ENCODE measurements at regions not wholly inside any gene's neighbourhood (a gene's known extent, or its start where the extent isn't known, plus 50 kb on each side); places are given as distances from the start of the nearest gene placed in this dataset.

DNA sequence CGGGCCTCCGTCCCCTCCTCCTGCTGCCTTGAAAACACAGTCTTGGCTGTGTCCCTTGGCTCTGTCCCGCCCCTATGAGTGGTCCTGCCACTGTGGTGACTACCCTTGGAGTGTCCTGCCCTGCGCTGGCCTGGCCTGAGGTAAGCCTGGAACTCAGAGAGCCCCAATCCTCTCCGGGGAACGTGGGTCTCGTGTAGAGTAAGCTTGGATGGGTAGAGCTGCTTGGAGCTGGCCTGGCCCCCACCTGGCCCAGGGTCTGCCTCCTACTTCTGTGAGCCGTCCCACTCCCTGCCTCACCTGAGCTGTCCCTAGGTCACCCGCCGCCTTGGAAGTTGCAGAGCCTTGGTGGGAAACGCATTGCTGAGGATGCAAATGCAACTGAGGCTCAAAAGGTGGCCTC, 347.1 kb downstream of the CTTN start:
- TF ChIP-seq, protein P1, sequence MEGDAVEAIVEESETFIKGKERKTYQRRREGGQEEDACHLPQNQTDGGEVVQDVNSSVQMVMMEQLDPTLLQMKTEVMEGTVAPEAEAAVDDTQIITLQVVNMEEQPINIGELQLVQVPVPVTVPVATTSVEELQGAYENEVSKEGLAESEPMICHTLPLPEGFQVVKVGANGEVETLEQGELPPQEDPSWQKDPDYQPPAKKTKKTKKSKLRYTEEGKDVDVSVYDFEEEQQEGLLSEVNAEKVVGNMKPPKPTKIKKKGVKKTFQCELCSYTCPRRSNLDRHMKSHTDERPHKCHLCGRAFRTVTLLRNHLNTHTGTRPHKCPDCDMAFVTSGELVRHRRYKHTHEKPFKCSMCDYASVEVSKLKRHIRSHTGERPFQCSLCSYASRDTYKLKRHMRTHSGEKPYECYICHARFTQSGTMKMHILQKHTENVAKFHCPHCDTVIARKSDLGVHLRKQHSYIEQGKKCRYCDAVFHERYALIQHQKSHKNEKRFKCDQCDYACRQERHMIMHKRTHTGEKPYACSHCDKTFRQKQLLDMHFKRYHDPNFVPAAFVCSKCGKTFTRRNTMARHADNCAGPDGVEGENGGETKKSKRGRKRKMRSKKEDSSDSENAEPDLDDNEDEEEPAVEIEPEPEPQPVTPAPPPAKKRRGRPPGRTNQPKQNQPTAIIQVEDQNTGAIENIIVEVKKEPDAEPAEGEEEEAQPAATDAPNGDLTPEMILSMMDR (conservative IDR thresholded peaks at IDR 0.05): no peak
- TF ChIP-seq EZH2 (IDR thresholded peaks at IDR 0.05; ENCODE audit: low read depth): no peak
